Mesodermal cell (in vitro differentiated cells): ENCODE measurements at regions not wholly inside any gene's neighbourhood (a gene's known extent, or its start where the extent isn't known, plus 50 kb on each side); places are given as distances from the start of the nearest gene placed in this dataset.
"Not testable (repeated sequence)": the region's sequence is repeated elsewhere in the genome, so short reads cannot be mapped to it uniquely, and the experiment has no call there.

ENCODE experiments used
- H3K27ac ChIP-seq: 2 replicates; pipeline ENCODE4 v1.7.0; 2013; ENCODE audit warnings: mild to moderate bottlenecking, low read depth, low read length, moderate library complexity; ENCODE audit not compliant: severe bottlenecking
- H3K36me3 ChIP-seq: 2 replicates; pipeline ENCODE4 v1.7.1; 2013; ENCODE audit warnings: mild to moderate bottlenecking, low read length, moderate library complexity; ENCODE audit not compliant: control insufficient read depth, insufficient read depth
- H3K4me1 ChIP-seq: one replicate; pipeline ENCODE4 v1.7.1; 2013; ENCODE audit warnings: mild to moderate bottlenecking, low read length; ENCODE audit not compliant: insufficient read depth, control insufficient read depth, poor library complexity, severe bottlenecking
- H3K4me3 ChIP-seq: 2 replicates; pipeline ENCODE4 v1.7.0; 2013; ENCODE audit warnings: low read length, control low read depth, mild to moderate bottlenecking; ENCODE audit not compliant: insufficient read depth, poor library complexity, severe bottlenecking; ENCODE audit errors: extremely low read depth
- H3K9me3 ChIP-seq: 2 replicates; pipeline ENCODE4 v1.7.1; 2013; ENCODE audit warnings: mild to moderate bottlenecking, low read length, moderate library complexity; ENCODE audit not compliant: control insufficient read depth
- WGBS, 2 experiments: methylation state at CpG; one replicate each; pipeline ENCODE4 v1.1.5; 2013; ENCODE audit warnings: missing lambda C conversion rate in 2 of 2; ENCODE audit not compliant: insufficient coverage in 2 of 2; 5-methylcytosine and 5-hydroxymethylcytosine counted together

- Histone ChIP-seq H3K4me1 (no peaks in the 10 kb centered on the region), H3K36me3 (no peaks in the 10 kb centered on the region), H3K27ac (no peak overlapping the region), H3K4me3 (no peak overlapping the region), H3K9me3 (no peaks in the 10 kb centered on the region)
These were observed 159.7 kb downstream of the GNAI1 start for GRCh38 chr7:80294346-80294745.

GRCh38 chr7:80292634-80293033 lies 158.0 kb downstream of the GNAI1 start:
- H3K9me3 ChIP-seq, H3K4me1 ChIP-seq, H3K27ac ChIP-seq, H3K36me3 ChIP-seq, H3K4me3 ChIP-seq: not testable (repeated sequence)
- WGBS, 2 experiments = 67 to 98% methylated on average over 3 of the region's 3 CpGs

GRCh38 chr7:80288175-80289122 lies 153.8 kb downstream of the GNAI1 start:
- no peaks in the 10 kb centered on the region for H3K36me3 ChIP-seq
- H3K4me3 ChIP-seq = no peak overlapping the region
- H3K27ac ChIP-seq = no peak overlapping the region
- no peaks in the 10 kb centered on the region for H3K9me3 ChIP-seq
- H3K4me1 ChIP-seq = peaks cover 7% of the 10 kb centered on the region
- WGBS, 2 experiments = 82 to 87% methylated on average over 1 to 2 of the region's 4 CpGs

- Histone ChIP-seq H3K36me3 (no peaks in the 10 kb centered on the region), H3K4me1 (peaks cover 7% of the 10 kb centered on the region), H3K4me3 (no peak overlapping the region), H3K9me3 (no peaks in the 10 kb centered on the region), H3K27ac (no peak overlapping the region)
- 95% methylated on average over 2 of the region's 2 CpGs; no CpG with 5 or more reads in 1 of the 2 experiments for WGBS, 2 experiments
These were observed 153.0 kb downstream of the GNAI1 start for GRCh38 chr7:80287400-80288174.

- Histone ChIP-seq H3K4me3 (no peak overlapping the region), H3K4me1 (peaks cover 7% of the 10 kb centered on the region), H3K9me3 (no peaks in the 10 kb centered on the region), H3K27ac (no peak overlapping the region), H3K36me3 (no peaks in the 10 kb centered on the region)
- no CpG with 5 or more reads among the region's 2 CpGs for WGBS, 2 experiments
These were observed 152.0 kb downstream of the GNAI1 start for GRCh38 chr7:80286611-80287010.

GRCh38 chr7:80284855-80285254 lies 150.2 kb downstream of the GNAI1 start:
- H3K9me3 ChIP-seq = no peaks in the 10 kb centered on the region
- H3K4me1 ChIP-seq = peaks cover 7% of the 10 kb centered on the region
- no peaks in the 10 kb centered on the region for H3K36me3 ChIP-seq
- no peak overlapping the region for H3K4me3 ChIP-seq
- peak overlapping the region; percentile 8 for H3K27ac ChIP-seq

GRCh38 chr7:80279760-80280159 lies 145.1 kb downstream of the GNAI1 start:
- Histone ChIP-seq H3K27ac (no peak overlapping the region), H3K4me3 (no peak overlapping the region), H3K9me3 (no peaks in the 10 kb centered on the region), H3K36me3 (no peaks in the 10 kb centered on the region), H3K4me1 (peaks cover 3% of the 10 kb centered on the region)
- WGBS, 2 experiments = 93 to 94% methylated on average over 3 of the region's 5 CpGs

- Histone ChIP-seq H3K4me1 (no peaks in the 10 kb centered on the region), H3K36me3 (no peaks in the 10 kb centered on the region), H3K4me3 (no peak overlapping the region), H3K9me3 (no peaks in the 10 kb centered on the region), H3K27ac (no peak overlapping the region)
- WGBS, 2 experiments = no CpG with 5 or more reads among the region's 2 CpGs
These were observed 144.1 kb downstream of the GNAI1 start for GRCh38 chr7:80278737-80279136.

GRCh38 chr7:80277434-80278427 lies 143.1 kb downstream of the GNAI1 start:
- no peak overlapping the region for H3K4me3 ChIP-seq
- no peaks in the 10 kb centered on the region for H3K36me3 ChIP-seq
- peak overlapping the region; percentile 18 for H3K27ac ChIP-seq
- 87 to 100% methylated on average over 1 to 2 of the region's 6 CpGs for WGBS, 2 experiments
- H3K4me1 ChIP-seq = no peaks in the 10 kb centered on the region
- H3K9me3 ChIP-seq = no peaks in the 10 kb centered on the region
